Ovary (tissue), 3 donors: ENCODE measurements at regions not wholly inside any gene's neighbourhood (a gene's known extent, or its start where the extent isn't known, plus 50 kb on each side); places are given as distances from the start of the nearest gene placed in this dataset.

Experiments used
- EP300 ChIP-seq: sonication (generic); formaldehyde crosslinking; IDR thresholded peaks from one replicate; pipeline ENCODE4 v1.6.1; 2017; ENCODE audit warnings: antibody characterized with exemption
- POLR2A ChIP-seq: fragments of 450-650 bp; IDR thresholded peaks from one replicate; pipeline ENCODE4 v1.6.1; 2017; ENCODE audit warnings: antibody characterized with exemption, mild to moderate bottlenecking, moderate library complexity
- TF ChIP-seq, protein P1 (sequence below), 3 donors: fragments of 450-650 bp in 2 of 3; fragments of 200-600 bp in 1 of 3; IDR thresholded peaks; one replicate each; pipeline versions ENCODE4 v1.5.1 to v1.8.0; 2016 to 2022; ENCODE audit warnings: antibody characterized with exemption in 3 of 3, mild to moderate bottlenecking in 1 of 3
- donor health status: DM: no; HTN: no; CAD: no.

- no peak for TF ChIP-seq EP300
- TF ChIP-seq, protein P1, sequence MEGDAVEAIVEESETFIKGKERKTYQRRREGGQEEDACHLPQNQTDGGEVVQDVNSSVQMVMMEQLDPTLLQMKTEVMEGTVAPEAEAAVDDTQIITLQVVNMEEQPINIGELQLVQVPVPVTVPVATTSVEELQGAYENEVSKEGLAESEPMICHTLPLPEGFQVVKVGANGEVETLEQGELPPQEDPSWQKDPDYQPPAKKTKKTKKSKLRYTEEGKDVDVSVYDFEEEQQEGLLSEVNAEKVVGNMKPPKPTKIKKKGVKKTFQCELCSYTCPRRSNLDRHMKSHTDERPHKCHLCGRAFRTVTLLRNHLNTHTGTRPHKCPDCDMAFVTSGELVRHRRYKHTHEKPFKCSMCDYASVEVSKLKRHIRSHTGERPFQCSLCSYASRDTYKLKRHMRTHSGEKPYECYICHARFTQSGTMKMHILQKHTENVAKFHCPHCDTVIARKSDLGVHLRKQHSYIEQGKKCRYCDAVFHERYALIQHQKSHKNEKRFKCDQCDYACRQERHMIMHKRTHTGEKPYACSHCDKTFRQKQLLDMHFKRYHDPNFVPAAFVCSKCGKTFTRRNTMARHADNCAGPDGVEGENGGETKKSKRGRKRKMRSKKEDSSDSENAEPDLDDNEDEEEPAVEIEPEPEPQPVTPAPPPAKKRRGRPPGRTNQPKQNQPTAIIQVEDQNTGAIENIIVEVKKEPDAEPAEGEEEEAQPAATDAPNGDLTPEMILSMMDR (IDR thresholded peaks at IDR 0.05) = no peak
- TF ChIP-seq POLR2A = no peak
Measured at GRCh38 chr5:161040818-161041217, 188.8 kb upstream of the ATP10B start.
